ENCODE measurements at regions not wholly inside any gene's neighbourhood (a gene's known extent, or its start where the extent isn't known, plus 50 kb on each side); places are given as distances from the start of the nearest gene placed in this dataset.
"Not testable (repeated sequence)": the region's sequence is repeated elsewhere in the genome, so short reads cannot be mapped to it uniquely, and the experiment has no call there.

GRCh38 chr7:97234494-97234893 is 117.0 kb downstream of the SDHAF3 start:
- DNase-seq (ENCODE audit: low spot score in 2 of 2); H3K4me3 ChIP-seq (ENCODE audit: low read depth, poor library complexity, severe bottlenecking); intact Hi-C loops (cut with DNase I; ENCODE audit: low total_unique reads): not testable (repeated sequence)
- WGBS, 2 donors = 78 to 81% methylated on average over 7 of the region's 7 CpGs

- no peak overlapping the region for H3K4me3 ChIP-seq (ENCODE audit: low read depth, poor library complexity, severe bottlenecking)
- intact Hi-C loops (cut with DNase I; ENCODE audit: low total_unique reads) = no loop called here
- no peak for TF ChIP-seq POLR2A (IDR thresholded peaks at IDR 0.05)
- no peak for TF ChIP-seq CTCF (IDR thresholded peaks at IDR 0.05)
- WGBS, 2 donors = 84 to 85% methylated on average over 2 of the region's 2 CpGs
- no peak for DNase-seq (ENCODE audit: low spot score in 2 of 2)
Observed at GRCh38 chr7:97246317-97246716, 128.8 kb downstream of the SDHAF3 start.

- 88 to 100% methylated on average over 1 of the region's 3 CpGs for WGBS, 2 donors
- intact Hi-C loops (cut with DNase I; ENCODE audit: low total_unique reads) = not testable (repeated sequence)
Observed at GRCh38 chr7:97258187-97258586, 140.7 kb downstream of the SDHAF3 start.

GRCh38 chr7:97269741-97270140 is 152.2 kb downstream of the SDHAF3 start:
- intact Hi-C loops (cut with DNase I; ENCODE audit: low total_unique reads) = no loop called here
- TF ChIP-seq CTCF (IDR thresholded peaks at IDR 0.05) (no peak), POLR2A (IDR thresholded peaks at IDR 0.05) (no peak)
- no peak for DNase-seq (ENCODE audit: low spot score in 2 of 2)
- no peak overlapping the region for H3K4me3 ChIP-seq (ENCODE audit: low read depth, poor library complexity, severe bottlenecking)

More at GRCh38 chr7:97258187-97258586, 140.7 kb downstream of the SDHAF3 start:
- not testable (repeated sequence) for H3K4me3 ChIP-seq (ENCODE audit: low read depth, poor library complexity, severe bottlenecking); DNase-seq (ENCODE audit: low spot score in 2 of 2)

- H3K4me3 ChIP-seq (ENCODE audit: low read depth, poor library complexity, severe bottlenecking) = no peak overlapping the region
- 80 to 82% methylated on average over 1 of the region's 1 CpG for WGBS, 2 donors
- TF ChIP-seq POLR2A (IDR thresholded peaks at IDR 0.05) (no peak), CTCF (IDR thresholded peaks at IDR 0.05) (no peak)
- intact Hi-C loops (cut with DNase I; ENCODE audit: low total_unique reads) = no loop called here
- no peak for DNase-seq (ENCODE audit: low spot score in 2 of 2)
Observed at GRCh38 chr7:97270280-97270679, 152.8 kb downstream of the SDHAF3 start.

- DNase-seq (ENCODE audit: low spot score in 2 of 2) = no peak
- WGBS, 2 donors = 59 to 67% methylated on average over 4 of the region's 4 CpGs
- no peak overlapping the region for H3K4me3 ChIP-seq (ENCODE audit: low read depth, poor library complexity, severe bottlenecking)
- intact Hi-C loops (cut with DNase I; ENCODE audit: low total_unique reads) = no loop called here
- no peak for TF ChIP-seq CTCF (IDR thresholded peaks at IDR 0.05)
- no peak for TF ChIP-seq POLR2A (IDR thresholded peaks at IDR 0.05)
Observed at GRCh38 chr7:97271619-97272018, 154.1 kb downstream of the SDHAF3 start.

GRCh38 chr7:97272237-97272975 is 154.9 kb downstream of the SDHAF3 start:
- intact Hi-C loops (cut with DNase I; ENCODE audit: low total_unique reads) = no loop called here
- no peak for DNase-seq (ENCODE audit: low spot score in 2 of 2)
- 62 to 68% methylated on average over 7 of the region's 7 CpGs for WGBS, 2 donors
- H3K4me3 ChIP-seq (ENCODE audit: low read depth, poor library complexity, severe bottlenecking) = no peak overlapping the region
- TF ChIP-seq POLR2A (IDR thresholded peaks at IDR 0.05) (no peak), CTCF (IDR thresholded peaks at IDR 0.05) (no peak)
